ENCODE measurements at regions not wholly inside any gene's neighbourhood (a gene's known extent, or its start where the extent isn't known, plus 50 kb on each side); places are given as distances from the start of the nearest gene placed in this dataset.

- TF ChIP-seq CTCF (IDR thresholded peaks at IDR 0.05; ENCODE audit: partially characterized antibody, unreplicated experiment) = no peak
- Mint-ChIP-seq H3K4me1 (ENCODE audit: low read depth, unreplicated experiment) (no peaks in the 10 kb centered on the region), H3K9me3 (ENCODE audit: unreplicated experiment) (no peaks in the 10 kb centered on the region), H3K4me3 (ENCODE audit: unreplicated experiment) (no peak overlapping the region), H3K27me3 (ENCODE audit: unreplicated experiment) (no peaks in the 10 kb centered on the region), H3K36me3 (ENCODE audit: unreplicated experiment) (no peaks in the 10 kb centered on the region), H3K27ac (ENCODE audit: unreplicated experiment) (no peak overlapping the region)
- no peak for DNase-seq
Measured at GRCh38 chr3:153379516-153379915, 217.5 kb downstream of the RAP2B start.

- no peak overlapping the region for H3K27ac Mint-ChIP-seq (ENCODE audit: unreplicated experiment)
- no peaks in the 10 kb centered on the region for H3K4me1 Mint-ChIP-seq (ENCODE audit: low read depth, unreplicated experiment)
- H3K9me3 Mint-ChIP-seq (ENCODE audit: unreplicated experiment) = no peaks in the 10 kb centered on the region
- no peak overlapping the region for H3K4me3 Mint-ChIP-seq (ENCODE audit: unreplicated experiment)
- no peak for TF ChIP-seq CTCF (IDR thresholded peaks at IDR 0.05; ENCODE audit: partially characterized antibody, unreplicated experiment)
- H3K27me3 Mint-ChIP-seq (ENCODE audit: unreplicated experiment) = no peaks in the 10 kb centered on the region
- H3K36me3 Mint-ChIP-seq (ENCODE audit: unreplicated experiment) = no peaks in the 10 kb centered on the region
- DNase-seq = no peak
Measured at GRCh38 chr3:153385343-153385742, 223.3 kb downstream of the RAP2B start.

- no peaks in the 10 kb centered on the region for H3K36me3 Mint-ChIP-seq (ENCODE audit: unreplicated experiment)
- no peak overlapping the region for H3K27ac Mint-ChIP-seq (ENCODE audit: unreplicated experiment)
- no peak overlapping the region for H3K4me3 Mint-ChIP-seq (ENCODE audit: unreplicated experiment)
- no peaks in the 10 kb centered on the region for H3K9me3 Mint-ChIP-seq (ENCODE audit: unreplicated experiment)
- no peaks in the 10 kb centered on the region for H3K4me1 Mint-ChIP-seq (ENCODE audit: low read depth, unreplicated experiment)
- TF ChIP-seq CTCF (IDR thresholded peaks at IDR 0.05; ENCODE audit: partially characterized antibody, unreplicated experiment) = no peak
- no peaks in the 10 kb centered on the region for H3K27me3 Mint-ChIP-seq (ENCODE audit: unreplicated experiment)
- no peak for DNase-seq
Measured at GRCh38 chr3:153392363-153392762, 230.3 kb downstream of the RAP2B start.

GRCh38 chr3:153394017-153394416, 232.0 kb downstream of the RAP2B start:
- Mint-ChIP-seq H3K4me1 (ENCODE audit: low read depth, unreplicated experiment) (no peaks in the 10 kb centered on the region), H3K36me3 (ENCODE audit: unreplicated experiment) (no peaks in the 10 kb centered on the region), H3K9me3 (ENCODE audit: unreplicated experiment) (no peaks in the 10 kb centered on the region), H3K4me3 (ENCODE audit: unreplicated experiment) (no peak overlapping the region), H3K27ac (ENCODE audit: unreplicated experiment) (no peak overlapping the region), H3K27me3 (ENCODE audit: unreplicated experiment) (no peaks in the 10 kb centered on the region)
- no peak for DNase-seq
- TF ChIP-seq CTCF (IDR thresholded peaks at IDR 0.05; ENCODE audit: partially characterized antibody, unreplicated experiment) = no peak

- H3K27me3 Mint-ChIP-seq (ENCODE audit: unreplicated experiment) = no peaks in the 10 kb centered on the region
- H3K27ac Mint-ChIP-seq (ENCODE audit: unreplicated experiment) = no peak overlapping the region
- no peaks in the 10 kb centered on the region for H3K4me1 Mint-ChIP-seq (ENCODE audit: low read depth, unreplicated experiment)
- DNase-seq = no peak
- no peaks in the 10 kb centered on the region for H3K36me3 Mint-ChIP-seq (ENCODE audit: unreplicated experiment)
- no peak overlapping the region for H3K4me3 Mint-ChIP-seq (ENCODE audit: unreplicated experiment)
- no peaks in the 10 kb centered on the region for H3K9me3 Mint-ChIP-seq (ENCODE audit: unreplicated experiment)
- no peak for TF ChIP-seq CTCF (IDR thresholded peaks at IDR 0.05; ENCODE audit: partially characterized antibody, unreplicated experiment)
Measured at GRCh38 chr3:153396581-153396980, 234.6 kb downstream of the RAP2B start.
